ENCODE measurements at regions not wholly inside any gene's neighbourhood (a gene's known extent, or its start where the extent isn't known, plus 50 kb on each side); places are given as distances from the start of the nearest gene placed in this dataset.

DNA sequence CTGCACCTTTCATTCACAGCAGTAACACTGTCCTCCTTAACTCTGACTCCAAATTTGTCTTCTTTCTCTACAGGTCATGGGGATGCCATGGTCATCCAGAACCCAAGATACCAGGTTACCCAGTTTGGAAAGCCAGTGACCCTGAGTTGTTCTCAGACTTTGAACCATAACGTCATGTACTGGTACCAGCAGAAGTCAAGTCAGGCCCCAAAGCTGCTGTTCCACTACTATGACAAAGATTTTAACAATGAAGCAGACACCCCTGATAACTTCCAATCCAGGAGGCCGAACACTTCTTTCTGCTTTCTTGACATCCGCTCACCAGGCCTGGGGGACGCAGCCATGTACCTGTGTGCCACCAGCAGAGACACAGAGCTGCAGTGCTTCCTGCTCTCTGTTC is 156.2 kb upstream of the PRSS1 start:
- H3K79me2 ChIP-seq (ENCODE audit: insufficient read depth, low read length), result no peaks in the 10 kb centered on the region
- H3F3A ChIP-seq (ENCODE audit: low read depth), result no peaks in the 10 kb centered on the region
- H4K20me1 ChIP-seq (ENCODE audit: insufficient read depth, low read length, poor library complexity, severe bottlenecking), result no peaks in the 10 kb centered on the region
- H3K4me2 ChIP-seq (ENCODE audit: low read depth, low read length, poor library complexity, severe bottlenecking), result peak overlapping the region; percentile 23
- no peaks in the 10 kb centered on the region for H3K36me3 ChIP-seq (ENCODE audit: insufficient read depth, low read length)
- no peak overlapping the region for H3K4me3 ChIP-seq (ENCODE audit: low read length, poor library complexity, severe bottlenecking)
- TF ChIP-seq EZH2phosphoT487 (IDR thresholded peaks at IDR 0.05; ENCODE audit: borderline replicate concordance), result no peak
- TF ChIP-seq, protein P1, sequence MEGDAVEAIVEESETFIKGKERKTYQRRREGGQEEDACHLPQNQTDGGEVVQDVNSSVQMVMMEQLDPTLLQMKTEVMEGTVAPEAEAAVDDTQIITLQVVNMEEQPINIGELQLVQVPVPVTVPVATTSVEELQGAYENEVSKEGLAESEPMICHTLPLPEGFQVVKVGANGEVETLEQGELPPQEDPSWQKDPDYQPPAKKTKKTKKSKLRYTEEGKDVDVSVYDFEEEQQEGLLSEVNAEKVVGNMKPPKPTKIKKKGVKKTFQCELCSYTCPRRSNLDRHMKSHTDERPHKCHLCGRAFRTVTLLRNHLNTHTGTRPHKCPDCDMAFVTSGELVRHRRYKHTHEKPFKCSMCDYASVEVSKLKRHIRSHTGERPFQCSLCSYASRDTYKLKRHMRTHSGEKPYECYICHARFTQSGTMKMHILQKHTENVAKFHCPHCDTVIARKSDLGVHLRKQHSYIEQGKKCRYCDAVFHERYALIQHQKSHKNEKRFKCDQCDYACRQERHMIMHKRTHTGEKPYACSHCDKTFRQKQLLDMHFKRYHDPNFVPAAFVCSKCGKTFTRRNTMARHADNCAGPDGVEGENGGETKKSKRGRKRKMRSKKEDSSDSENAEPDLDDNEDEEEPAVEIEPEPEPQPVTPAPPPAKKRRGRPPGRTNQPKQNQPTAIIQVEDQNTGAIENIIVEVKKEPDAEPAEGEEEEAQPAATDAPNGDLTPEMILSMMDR (conservative IDR thresholded peaks at IDR 0.05; ENCODE audit: low read length), result no peak
- no peaks in the 10 kb centered on the region for H3K9me3 ChIP-seq (ENCODE audit: insufficient read depth, low read depth, low read length)
- no peaks in the 10 kb centered on the region for H3K27me3 ChIP-seq (ENCODE audit: insufficient read depth, low read length, poor library complexity, severe bottlenecking)
- H3K4me1 ChIP-seq (ENCODE audit: insufficient read depth, low read length, poor library complexity, severe bottlenecking), result peaks cover 47% of the 10 kb centered on the region
- peak overlapping the region; percentile 44 for H3K9ac ChIP-seq (ENCODE audit: low read depth, low read length, poor library complexity, severe bottlenecking)
- H2AFZ ChIP-seq (ENCODE audit: low read length), result no peak overlapping the region
- H3K9me2 ChIP-seq (replicated peaks; ENCODE audit: low read depth, low read length), result no peaks in the 10 kb centered on the region

DNA sequence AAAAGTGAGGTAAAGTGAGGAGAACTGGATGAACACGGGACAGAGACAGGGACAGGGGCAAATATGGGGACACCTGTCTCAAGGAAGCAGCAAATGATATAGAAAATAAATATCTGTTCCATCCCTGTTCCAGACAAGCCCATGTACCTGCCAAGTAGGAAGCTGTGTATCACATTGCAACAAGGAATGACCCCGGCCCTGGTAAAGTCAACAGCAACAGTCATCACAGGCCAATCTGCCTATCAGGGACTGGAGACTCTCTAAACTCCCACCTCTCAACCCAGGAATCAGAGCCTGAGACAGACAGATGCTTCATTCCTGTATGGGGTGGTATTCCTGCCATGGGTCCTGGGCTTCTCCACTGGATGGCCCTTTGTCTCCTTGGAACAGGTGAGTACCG is 156.6 kb upstream of the PRSS1 start:
- Histone ChIP-seq H3K4me2 (ENCODE audit: low read depth, low read length, poor library complexity, severe bottlenecking) (no peak overlapping the region), H3K4me1 (ENCODE audit: insufficient read depth, low read length, poor library complexity, severe bottlenecking) (peaks cover 47% of the 10 kb centered on the region), H3K79me2 (ENCODE audit: insufficient read depth, low read length) (no peaks in the 10 kb centered on the region), H2AFZ (ENCODE audit: low read length) (no peak overlapping the region), H3K9ac (ENCODE audit: low read depth, low read length, poor library complexity, severe bottlenecking) (peak overlapping the region; percentile 44), H3K9me3 (ENCODE audit: insufficient read depth, low read depth, low read length) (no peaks in the 10 kb centered on the region), H4K20me1 (ENCODE audit: insufficient read depth, low read length, poor library complexity, severe bottlenecking) (no peaks in the 10 kb centered on the region), H3K36me3 (ENCODE audit: insufficient read depth, low read length) (no peaks in the 10 kb centered on the region), H3K4me3 (ENCODE audit: low read length, poor library complexity, severe bottlenecking) (no peak overlapping the region), H3K27me3 (ENCODE audit: insufficient read depth, low read length, poor library complexity, severe bottlenecking) (no peaks in the 10 kb centered on the region), H3K9me2 (replicated peaks; ENCODE audit: low read depth, low read length) (no peaks in the 10 kb centered on the region), H3F3A (ENCODE audit: low read depth) (no peaks in the 10 kb centered on the region)
- TF ChIP-seq, protein P1 (conservative IDR thresholded peaks at IDR 0.05; ENCODE audit: low read length), result no peak
- TF ChIP-seq EZH2phosphoT487 (IDR thresholded peaks at IDR 0.05; ENCODE audit: borderline replicate concordance), result no peak

DNA sequence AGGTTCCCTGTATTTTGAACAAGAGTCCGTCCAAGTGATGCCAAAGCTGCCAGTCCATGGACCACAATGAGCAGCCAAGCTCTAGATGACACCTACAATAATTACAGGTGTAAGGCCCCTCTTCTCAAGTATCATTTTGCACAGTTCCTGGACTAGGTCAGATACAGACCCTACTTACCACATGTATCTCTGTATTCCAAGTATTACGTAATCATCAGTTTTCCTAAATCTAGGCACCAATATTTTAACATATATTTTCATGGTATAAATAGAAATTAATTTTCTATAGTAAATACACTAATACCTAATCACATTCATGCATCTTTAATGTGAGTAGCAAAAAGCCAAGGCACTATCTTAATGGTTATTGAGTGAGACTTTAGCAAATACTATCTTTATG is 157.0 kb upstream of the PRSS1 start:
- H2AFZ ChIP-seq (ENCODE audit: low read length), result no peak overlapping the region
- no peaks in the 10 kb centered on the region for H3K36me3 ChIP-seq (ENCODE audit: insufficient read depth, low read length)
- H3K79me2 ChIP-seq (ENCODE audit: insufficient read depth, low read length), result no peaks in the 10 kb centered on the region
- H3K9ac ChIP-seq (ENCODE audit: low read depth, low read length, poor library complexity, severe bottlenecking), result no peak overlapping the region
- no peaks in the 10 kb centered on the region for H3F3A ChIP-seq (ENCODE audit: low read depth)
- no peaks in the 10 kb centered on the region for H3K27me3 ChIP-seq (ENCODE audit: insufficient read depth, low read length, poor library complexity, severe bottlenecking)
- H3K9me3 ChIP-seq (ENCODE audit: insufficient read depth, low read depth, low read length), result no peaks in the 10 kb centered on the region
- no peaks in the 10 kb centered on the region for H3K9me2 ChIP-seq (replicated peaks; ENCODE audit: low read depth, low read length)
- H3K4me3 ChIP-seq (ENCODE audit: low read length, poor library complexity, severe bottlenecking), result no peak overlapping the region
- H3K4me1 ChIP-seq (ENCODE audit: insufficient read depth, low read length, poor library complexity, severe bottlenecking), result peaks cover 48% of the 10 kb centered on the region
- no peak overlapping the region for H3K4me2 ChIP-seq (ENCODE audit: low read depth, low read length, poor library complexity, severe bottlenecking)
- no peaks in the 10 kb centered on the region for H4K20me1 ChIP-seq (ENCODE audit: insufficient read depth, low read length, poor library complexity, severe bottlenecking)
- TF ChIP-seq, protein P1 (conservative IDR thresholded peaks at IDR 0.05; ENCODE audit: low read length), result no peak
- no peak for TF ChIP-seq EZH2phosphoT487 (IDR thresholded peaks at IDR 0.05; ENCODE audit: borderline replicate concordance)

Measured in Loucy (cell line).